SK-N-MC (cell line): ENCODE measurements at regions not wholly inside any gene's neighbourhood (a gene's known extent, or its start where the extent isn't known, plus 50 kb on each side); places are given as distances from the start of the nearest gene placed in this dataset.
A peak's percentile ranks its signal among the peaks of the same experiment; 100 is the strongest.
"Not testable (repeated sequence)": the region's sequence is repeated elsewhere in the genome, so short reads cannot be mapped to it uniquely, and the experiment has no call there.

Experiments used
- DNase-seq: peaks from one replicate; pipeline ENCODE4 v3.0.0-alpha.2; 2011; ENCODE audit warnings: low read depth, low spot score
- H3K27ac ChIP-seq: fragments of 200-600 bp; sonication (generic); 2 replicates; pipeline ENCODE4 v1.5.1; 2016; ENCODE audit warnings: mixed run types
- H3K36me3 ChIP-seq: fragments of 200-600 bp; sonication (generic); 2 replicates; pipeline ENCODE4 v1.6.1; 2017; ENCODE audit warnings: antibody characterized with exemption, low read length, mixed read lengths; ENCODE audit not compliant: insufficient read depth
- H3K4me3 ChIP-seq: fragments of 200-600 bp; sonication (generic); 2 replicates; pipeline ENCODE4 v1.5.1; 2016
- H3K9ac ChIP-seq: fragments of 200-600 bp; sonication (generic); 2 replicates; pipeline ENCODE4 v1.8.0; 2017; ENCODE audit warnings: mixed run types, mixed read lengths; ENCODE audit not compliant: insufficient read length
- H3K9me3 ChIP-seq: fragments of 200-600 bp; sonication (generic); 2 replicates; pipeline ENCODE4 v1.6.1; 2017; ENCODE audit warnings: low read depth, mild to moderate bottlenecking, antibody characterized with exemption, low read length, moderate library complexity, mixed read lengths
- EZH2 ChIP-seq: fragments of 200-600 bp; sonication (generic); IDR thresholded peaks from one replicate; pipeline ENCODE4 v1.6.1; 2017; ENCODE audit warnings: antibody characterized with exemption
- FOXP2 ChIP-seq: optimal IDR thresholded peaks from 2 replicates; pipeline ENCODE3; 2011; ENCODE audit warnings: mild to moderate bottlenecking, moderate library complexity; ENCODE audit not compliant: insufficient read depth; ENCODE audit errors: extremely low read length, control extremely low read depth
- POLR2AphosphoS5 ChIP-seq: IDR thresholded peaks from 2 replicates; pipeline ENCODE4 v1.6.1; 2012; ENCODE audit warnings: mild to moderate bottlenecking, low read depth, low read length, borderline replicate concordance

- no peak overlapping the region for H3K9ac ChIP-seq
- no peak for DNase-seq
- no peak overlapping the region for H3K27ac ChIP-seq
- no peaks in the 10 kb centered on the region for H3K36me3 ChIP-seq
- TF ChIP-seq FOXP2 (no peak), EZH2 (no peak), POLR2AphosphoS5 (no peak)
- no peaks in the 10 kb centered on the region; the same call in 1 of the 2 replicates for H3K9me3 ChIP-seq
- peak overlapping the region; percentile 66 for H3K4me3 ChIP-seq
These were observed 77.9 kb upstream of the BMP5 start for GRCh38 chr6:55953335-55953734.

- DNase-seq = no peak
- TF ChIP-seq EZH2 (no peak), POLR2AphosphoS5 (no peak), FOXP2 (no peak)
These were observed 74.9 kb upstream of the BMP5 start for GRCh38 chr6:55950071-55950814.

GRCh38 chr6:55943329-55943728 lies 67.9 kb upstream of the BMP5 start:
- no peak for DNase-seq
- Histone ChIP-seq H3K4me3 (no peak overlapping the region), H3K9ac (no peak overlapping the region), H3K9me3 (no peaks in the 10 kb centered on the region), H3K36me3 (no peaks in the 10 kb centered on the region), H3K27ac (no peak overlapping the region)
- no peak for TF ChIP-seq EZH2
- TF ChIP-seq FOXP2 = no peak
- TF ChIP-seq POLR2AphosphoS5 = no peak

More at GRCh38 chr6:55950071-55950814, 74.9 kb upstream of the BMP5 start:
- Histone ChIP-seq H3K27ac (no peak overlapping the region), H3K9me3 (no peaks in the 10 kb centered on the region; the same call in 1 of the 2 replicates), H3K9ac (no peak overlapping the region), H3K36me3 (no peaks in the 10 kb centered on the region), H3K4me3 (no peak overlapping the region)

GRCh38 chr6:55941702-55942101 lies 66.3 kb upstream of the BMP5 start:
- TF ChIP-seq POLR2AphosphoS5 (no peak), EZH2 (no peak), FOXP2 (no peak)
- H3K4me3 ChIP-seq = no peak overlapping the region
- H3K9ac ChIP-seq = peak overlapping the region; percentile 33
- no peaks in the 10 kb centered on the region for H3K36me3 ChIP-seq
- no peak overlapping the region for H3K27ac ChIP-seq
- no peak for DNase-seq
- no peaks in the 10 kb centered on the region for H3K9me3 ChIP-seq

DNA sequence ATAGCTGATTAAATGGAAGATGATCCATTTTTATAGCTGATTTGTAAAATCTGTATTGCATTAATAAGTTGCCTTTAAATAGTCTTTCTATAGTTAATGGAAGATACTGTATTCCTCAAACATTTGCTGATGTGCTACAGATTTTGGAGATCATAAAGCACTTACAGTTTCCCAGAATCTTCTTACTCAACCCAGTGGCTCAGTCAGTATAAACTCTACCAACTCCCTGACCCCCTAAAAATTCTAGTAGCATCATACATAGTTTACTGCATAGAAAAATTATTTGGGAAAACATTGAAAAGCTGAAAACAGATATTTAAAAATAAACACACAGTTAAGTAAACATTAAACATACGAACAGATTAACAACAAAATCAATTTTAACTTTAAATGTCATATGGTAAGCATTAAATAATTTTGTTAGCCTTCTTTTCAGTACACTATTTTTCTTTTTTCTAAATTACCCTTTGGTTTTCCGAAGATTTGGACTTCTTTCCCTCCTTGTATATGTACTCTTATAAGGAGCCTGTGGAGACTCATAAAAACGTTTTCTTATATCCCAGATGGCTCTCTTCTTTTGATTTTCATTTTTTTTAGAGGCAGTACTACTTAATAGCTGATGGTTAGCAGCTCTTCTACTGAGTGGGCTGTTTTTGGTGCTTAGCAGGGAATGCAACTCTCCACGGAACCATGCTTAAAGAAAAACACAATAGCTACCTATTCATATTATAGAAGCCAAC lies 62.7 kb upstream of the BMP5 start:
- H3K9ac ChIP-seq = no peak overlapping the region
- DNase-seq = no peak
- no peaks in the 10 kb centered on the region for H3K36me3 ChIP-seq
- H3K4me3 ChIP-seq = no peak overlapping the region
- TF ChIP-seq FOXP2 (no peak), EZH2 (no peak), POLR2AphosphoS5 (no peak)
- H3K27ac ChIP-seq = no peak overlapping the region
- no peaks in the 10 kb centered on the region for H3K9me3 ChIP-seq

DNA sequence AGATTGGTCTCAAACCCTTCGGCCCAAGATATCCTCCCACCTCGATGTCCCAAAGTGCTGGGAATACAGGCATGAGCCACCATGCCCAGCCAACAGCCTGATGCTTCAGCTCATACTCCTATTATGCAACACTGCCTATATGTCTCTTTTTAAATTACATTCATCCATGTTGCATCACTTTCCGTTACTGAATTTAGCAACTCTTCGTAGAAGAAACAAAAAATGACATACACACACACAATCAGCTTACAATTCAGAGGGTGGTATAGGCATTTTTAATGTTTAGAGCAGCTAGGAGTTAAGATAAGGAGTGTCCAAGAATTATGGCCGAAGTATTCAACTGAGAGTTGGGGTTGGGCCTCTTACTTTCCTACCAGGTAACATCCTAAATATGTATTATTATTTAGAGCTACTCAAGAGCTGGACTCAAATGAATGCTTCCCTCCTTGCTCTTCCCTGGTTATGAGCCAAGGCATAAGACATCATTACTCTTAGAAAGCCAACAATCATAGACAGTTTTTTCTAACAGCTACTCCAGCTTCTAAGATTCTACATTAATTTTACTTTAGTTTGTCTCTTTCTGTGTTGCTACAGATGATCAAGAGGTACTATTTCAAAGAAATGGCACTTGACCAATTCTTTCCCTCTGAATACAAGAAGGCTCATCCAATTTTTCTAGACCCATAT lies 62.0 kb upstream of the BMP5 start:
- Histone ChIP-seq H3K9ac (no peak overlapping the region), H3K27ac (no peak overlapping the region), H3K4me3 (no peak overlapping the region), H3K36me3 (no peaks in the 10 kb centered on the region), H3K9me3 (no peaks in the 10 kb centered on the region)
- TF ChIP-seq FOXP2 (no peak), POLR2AphosphoS5 (no peak), EZH2 (no peak)
- DNase-seq = no peak

- H3K27ac ChIP-seq = no peak overlapping the region
- H3K9me3 ChIP-seq = no peaks in the 10 kb centered on the region
- no peak overlapping the region for H3K4me3 ChIP-seq
- TF ChIP-seq EZH2 (no peak), FOXP2 (no peak), POLR2AphosphoS5 (no peak)
- no peak for DNase-seq
- no peak overlapping the region for H3K9ac ChIP-seq
- H3K36me3 ChIP-seq = no peaks in the 10 kb centered on the region
These were observed 55.7 kb upstream of the BMP5 start for GRCh38 chr6:55931101-55931500.

- H3K9ac ChIP-seq, H3K27ac ChIP-seq, DNase-seq, H3K36me3 ChIP-seq, H3K4me3 ChIP-seq, H3K9me3 ChIP-seq: not testable (repeated sequence)
These were observed 52.3 kb upstream of the BMP5 start for GRCh38 chr6:55927713-55928112.
